GM18505 (cell line): ENCODE measurements at regions not wholly inside any gene's neighbourhood (a gene's known extent, or its start where the extent isn't known, plus 50 kb on each side); places are given as distances from the start of the nearest gene placed in this dataset.

Experiments used
- ATAC-seq: cut with Tn5 transposase; IDR thresholded peaks from one replicate; pipeline ENCODE4 v1.9.1; 2021; ENCODE audit not compliant: unreplicated experiment
- POLR2A ChIP-seq: IDR thresholded peaks from 4 replicates; pipeline ENCODE4 v1.6.1; 2011; ENCODE audit warnings: borderline replicate concordance; ENCODE audit not compliant: insufficient read depth, insufficient read length; ENCODE audit errors: extremely low read depth

- ATAC-seq, result no peak
- no peak for TF ChIP-seq POLR2A
These were observed 57.1 kb upstream of the CYSLTR1 start for GRCh38 chrX:78384486-78384885.

- ATAC-seq, result no peak
- no peak for TF ChIP-seq POLR2A
These were observed 56.2 kb upstream of the CYSLTR1 start for GRCh38 chrX:78383594-78383993.

- no peak for TF ChIP-seq POLR2A
- ATAC-seq, result no peak
These were observed 51.2 kb upstream of the CYSLTR1 start for GRCh38 chrX:78378476-78379115.
